ENCODE measurements at regions not wholly inside any gene's neighbourhood (a gene's known extent, or its start where the extent isn't known, plus 50 kb on each side); places are given as distances from the start of the nearest gene placed in this dataset.
"Not testable (repeated sequence)": the region's sequence is repeated elsewhere in the genome, so short reads cannot be mapped to it uniquely, and the experiment has no call there.

- no peak for DNase-seq (ENCODE audit: low read depth in 4 of 4, low spot score in 3 of 4)
Measured at GRCh38 chr13:65631078-65631477, 1599.1 kb downstream of the PCDH9 start.

DNA sequence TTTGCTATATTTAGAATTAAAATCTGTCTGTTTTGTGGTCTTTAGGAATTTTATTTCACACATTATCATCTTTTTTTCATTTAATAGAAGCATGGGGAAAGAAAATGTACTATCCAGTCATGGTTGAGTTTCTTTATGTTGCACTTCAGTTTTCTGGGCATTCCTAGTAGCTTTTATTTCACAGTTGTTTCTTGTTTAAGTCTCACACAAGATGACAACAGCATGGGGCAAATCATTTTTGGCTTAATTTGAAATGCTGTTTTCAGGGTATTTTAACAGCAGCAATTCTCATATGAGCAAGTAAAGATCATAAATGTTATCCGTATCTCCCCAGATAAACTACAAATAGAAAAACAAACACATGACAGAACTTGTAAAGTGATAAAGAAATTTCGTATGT lies 1600.2 kb downstream of the PCDH9 start:
- no peak for DNase-seq (ENCODE audit: low read depth in 4 of 4, low spot score in 3 of 4)

DNA sequence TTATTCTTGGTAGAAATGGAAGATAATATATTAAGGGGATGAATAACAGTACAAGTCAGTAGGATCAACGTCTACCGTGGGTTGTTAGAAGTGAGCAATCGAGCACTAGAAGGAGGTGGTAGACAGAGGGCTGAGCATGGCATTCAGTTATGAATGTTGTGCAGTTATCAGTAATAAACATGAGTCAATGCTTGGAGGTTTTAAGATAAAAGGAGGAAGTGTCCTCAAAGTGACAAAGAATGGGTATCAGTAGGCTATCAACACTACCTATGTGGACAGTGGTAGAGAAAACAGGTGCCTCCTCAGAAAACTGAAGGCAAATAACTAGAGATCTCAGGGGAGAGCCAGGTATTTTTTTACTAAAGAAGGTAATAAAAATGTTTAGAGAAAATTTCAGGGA lies 1607.0 kb downstream of the PCDH9 start:
- DNase-seq (ENCODE audit: low read depth in 4 of 4, low spot score in 3 of 4) = no peak

DNA sequence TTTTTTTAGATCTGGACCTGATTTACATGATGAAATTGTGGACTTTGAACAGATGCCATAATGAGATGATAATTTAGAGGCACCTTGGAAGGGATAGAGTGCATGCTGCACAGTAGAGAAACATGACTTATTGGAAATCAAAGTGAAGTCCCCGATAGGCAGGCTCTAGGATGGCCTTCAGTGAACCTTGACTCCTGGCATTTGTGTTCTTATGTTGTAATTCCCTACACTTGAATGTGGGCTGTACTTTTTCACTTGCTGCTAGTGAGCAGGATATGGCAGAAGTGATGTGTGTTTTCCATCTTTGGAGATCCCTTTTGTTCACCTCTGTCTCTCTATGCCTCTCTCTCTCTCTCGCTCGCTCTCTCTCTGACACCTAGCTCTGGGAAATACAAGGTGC lies 1614.6 kb downstream of the PCDH9 start:
- DNase-seq (ENCODE audit: low read depth in 4 of 4, low spot score in 3 of 4) = no peak

DNA sequence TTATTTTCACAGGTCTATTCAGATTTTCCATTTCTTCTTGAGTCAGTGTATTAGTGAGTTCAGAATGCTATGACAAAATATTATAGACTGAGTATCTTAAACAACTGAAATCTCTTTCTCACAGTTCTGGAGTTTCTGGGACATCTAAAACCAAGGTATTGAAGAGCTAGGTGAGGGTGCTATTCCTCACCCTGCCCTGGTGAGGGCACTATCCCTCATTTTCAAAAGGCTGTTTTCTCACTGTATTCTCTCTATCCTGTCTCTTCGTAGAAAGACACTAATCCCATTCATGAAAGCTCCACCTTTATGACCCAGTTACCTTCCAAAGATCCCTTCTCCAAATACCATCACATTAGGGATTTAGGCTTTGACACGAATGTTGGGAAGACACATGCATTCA lies 1617.1 kb downstream of the PCDH9 start:
- no peak for DNase-seq (ENCODE audit: low read depth in 4 of 4, low spot score in 3 of 4)

- DNase-seq (ENCODE audit: low read depth in 4 of 4, low spot score in 3 of 4) = no peak
Measured at GRCh38 chr13:65609350-65609749, 1620.8 kb downstream of the PCDH9 start.

DNA sequence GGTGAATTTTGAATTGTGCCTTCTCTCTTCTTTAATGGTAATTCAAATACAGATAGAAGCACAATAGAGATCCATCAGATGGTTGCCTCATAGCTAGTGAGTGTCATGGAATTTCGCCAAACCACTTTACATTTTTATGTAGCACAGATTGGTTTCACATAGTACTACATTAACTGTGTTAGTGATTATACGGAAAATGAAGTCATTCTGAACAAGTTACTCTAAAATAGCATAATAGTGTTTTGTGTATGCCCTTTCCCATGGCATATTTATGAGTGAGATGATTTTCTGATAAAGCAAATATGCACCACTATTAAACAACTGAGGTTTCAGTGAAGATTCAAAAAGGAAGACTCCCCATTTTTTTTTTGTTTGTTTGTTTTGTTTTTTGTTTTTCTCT lies 1623.5 kb downstream of the PCDH9 start:
- no peak for DNase-seq (ENCODE audit: low read depth in 4 of 4, low spot score in 3 of 4)

- no peak for DNase-seq (ENCODE audit: low read depth in 4 of 4, low spot score in 3 of 4)
Measured at GRCh38 chr13:65605396-65605795, 1624.7 kb downstream of the PCDH9 start.

GRCh38 chr13:65603160-65603559 lies 1627.0 kb downstream of the PCDH9 start:
- DNase-seq (ENCODE audit: low read depth in 4 of 4, low spot score in 3 of 4) = no peak

- no peak for DNase-seq (ENCODE audit: low read depth in 4 of 4, low spot score in 3 of 4)
Measured at GRCh38 chr13:65601855-65602254, 1628.3 kb downstream of the PCDH9 start.

DNA sequence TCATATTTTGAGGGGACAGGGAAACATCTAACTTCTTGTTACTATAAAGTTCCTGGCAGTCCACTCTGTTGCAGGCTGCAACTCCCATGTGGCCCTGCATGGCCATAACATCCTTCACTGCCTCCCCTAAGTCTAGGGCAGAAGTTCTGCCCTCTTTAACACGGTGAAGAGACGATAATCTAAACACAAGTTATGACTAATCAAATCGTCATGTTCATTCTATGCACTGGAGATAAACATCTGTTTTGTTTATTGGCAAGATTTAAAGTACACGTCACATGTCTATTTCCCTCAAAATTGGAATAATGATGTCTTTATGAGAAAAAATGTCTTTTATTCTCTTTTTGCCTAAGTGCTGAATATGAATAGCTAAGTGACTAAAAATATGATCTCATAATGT lies 1629.4 kb downstream of the PCDH9 start:
- no peak for DNase-seq (ENCODE audit: low read depth in 4 of 4, low spot score in 3 of 4)

DNA sequence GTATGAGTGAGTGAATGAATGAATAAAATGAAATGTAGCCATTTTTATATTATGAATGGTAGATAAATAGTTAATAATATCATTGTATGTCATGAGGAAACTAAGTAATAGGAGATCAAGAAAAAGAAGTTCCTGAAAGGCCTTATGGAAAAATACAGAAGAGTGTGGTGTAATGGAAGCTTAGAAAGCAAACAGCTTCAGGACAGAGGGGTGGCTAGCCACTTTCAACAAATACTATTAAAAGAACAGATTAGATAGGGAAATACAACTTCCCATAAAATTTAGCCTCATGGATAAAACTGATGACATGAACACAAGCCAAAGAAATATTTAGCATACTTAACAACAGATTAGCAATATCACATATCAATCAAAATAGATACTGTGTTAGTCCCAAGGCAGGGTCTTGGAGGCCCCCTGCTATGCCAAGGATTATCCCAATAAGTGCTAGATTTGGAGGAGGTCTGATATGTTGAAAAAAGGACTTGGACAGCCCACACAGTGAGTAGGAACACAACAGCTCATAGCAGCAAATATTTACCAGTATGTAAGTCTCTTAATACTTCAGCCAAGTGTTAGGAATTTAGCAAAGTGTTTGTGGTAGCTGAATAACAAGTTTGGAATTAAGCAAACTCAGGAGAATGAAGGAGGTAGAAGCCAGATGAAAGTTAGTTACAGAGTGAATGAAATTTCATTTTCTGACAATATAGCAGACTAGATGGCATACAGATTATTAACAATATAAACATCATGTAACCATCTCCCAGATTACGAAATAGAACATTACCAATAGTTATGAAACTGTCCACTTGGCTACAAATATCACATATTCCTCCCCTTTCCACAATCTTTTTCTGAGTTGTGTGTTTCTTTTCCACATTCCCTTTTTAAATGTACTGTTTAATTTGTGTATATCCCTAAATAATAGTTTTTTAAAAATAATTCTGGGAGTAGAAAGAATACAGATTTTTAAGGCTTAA lies 1632.0 kb downstream of the PCDH9 start:
- no peak for DNase-seq (ENCODE audit: low read depth in 4 of 4, low spot score in 3 of 4)

GRCh38 chr13:65595916-65596315 lies 1634.2 kb downstream of the PCDH9 start:
- no peak for DNase-seq (ENCODE audit: low read depth in 4 of 4, low spot score in 3 of 4)

DNA sequence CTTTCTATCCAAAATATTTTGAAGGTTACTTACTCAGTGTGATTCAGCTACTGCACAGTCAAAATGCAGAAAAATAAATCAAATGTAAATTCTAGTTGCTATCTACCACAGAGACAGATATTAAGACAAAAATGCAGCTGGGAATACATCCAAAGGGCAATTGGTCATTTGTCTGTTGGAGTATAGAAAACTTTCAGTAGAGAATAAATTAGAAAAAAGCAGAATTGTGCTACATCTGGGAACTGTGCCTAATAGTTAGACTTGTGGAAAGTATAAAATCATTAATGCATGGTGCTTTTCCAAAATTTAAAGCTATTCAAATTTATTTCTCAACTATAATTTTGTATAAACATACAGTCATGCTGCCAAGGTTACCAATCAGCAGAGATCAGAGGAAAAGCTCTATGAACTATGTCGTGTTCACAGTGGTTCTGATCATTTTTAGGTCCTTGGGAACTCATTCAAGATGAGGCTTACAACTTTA lies 1635.8 kb downstream of the PCDH9 start:
- DNase-seq (ENCODE audit: low read depth in 4 of 4, low spot score in 3 of 4) = peak; percentile 12 to 52 (median 24)

GRCh38 chr13:65593298-65593874 lies 1636.8 kb downstream of the PCDH9 start:
- DNase-seq (ENCODE audit: low read depth in 4 of 4, low spot score in 3 of 4) = no peak

GRCh38 chr13:65592731-65593130 lies 1637.4 kb downstream of the PCDH9 start:
- no peak for DNase-seq (ENCODE audit: low read depth in 4 of 4, low spot score in 3 of 4)

GRCh38 chr13:65585346-65585745 lies 1644.8 kb downstream of the PCDH9 start:
- DNase-seq (ENCODE audit: low read depth in 4 of 4, low spot score in 3 of 4) = no peak

- DNase-seq (ENCODE audit: low read depth in 4 of 4, low spot score in 3 of 4) = no peak
Measured at GRCh38 chr13:65584126-65584525, 1646.0 kb downstream of the PCDH9 start.

DNA sequence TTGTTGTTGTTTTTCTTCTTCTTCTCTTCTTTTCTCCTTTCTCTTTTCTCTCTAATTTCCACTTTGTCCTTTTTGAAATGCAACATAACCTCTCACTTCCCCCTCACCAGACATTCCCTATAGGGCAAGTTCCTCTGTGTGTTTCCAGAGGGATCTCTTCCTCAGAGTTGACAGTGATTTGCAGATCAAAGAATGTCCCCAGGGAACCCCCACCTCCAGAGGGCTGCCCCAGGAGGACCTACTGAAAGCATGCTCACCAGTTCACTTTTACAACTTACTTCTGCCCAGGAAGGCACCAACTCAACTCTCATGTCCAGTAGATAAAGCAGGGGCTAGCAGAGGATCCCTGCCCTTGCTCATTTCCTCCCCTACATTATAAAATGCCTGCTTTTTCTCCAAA lies 1648.0 kb downstream of the PCDH9 start:
- no peak for DNase-seq (ENCODE audit: low read depth in 4 of 4, low spot score in 3 of 4)

DNA sequence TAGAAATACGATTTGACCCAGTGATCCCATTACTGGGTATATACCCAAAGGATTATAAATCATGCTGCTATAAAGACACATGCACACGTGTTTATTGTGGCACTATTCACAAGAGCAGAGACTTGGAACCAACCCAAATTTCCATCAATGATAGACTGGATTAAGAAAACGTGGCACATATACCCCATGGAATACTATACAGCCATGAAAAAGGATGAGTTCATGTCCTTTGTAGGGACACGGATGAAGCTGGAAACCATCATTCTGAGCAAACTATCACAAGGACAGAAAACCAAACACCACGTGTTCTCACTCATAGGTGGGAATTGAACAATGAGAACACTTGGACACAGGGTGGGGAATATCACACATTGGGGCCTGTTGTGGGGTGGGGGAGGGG lies 1665.6 kb downstream of the PCDH9 start:
- DNase-seq (ENCODE audit: low read depth in 4 of 4, low spot score in 3 of 4) = not testable (repeated sequence)

GRCh38 chr13:65562305-65562704 lies 1667.8 kb downstream of the PCDH9 start:
- DNase-seq (ENCODE audit: low read depth in 4 of 4, low spot score in 3 of 4) = no peak

DNA sequence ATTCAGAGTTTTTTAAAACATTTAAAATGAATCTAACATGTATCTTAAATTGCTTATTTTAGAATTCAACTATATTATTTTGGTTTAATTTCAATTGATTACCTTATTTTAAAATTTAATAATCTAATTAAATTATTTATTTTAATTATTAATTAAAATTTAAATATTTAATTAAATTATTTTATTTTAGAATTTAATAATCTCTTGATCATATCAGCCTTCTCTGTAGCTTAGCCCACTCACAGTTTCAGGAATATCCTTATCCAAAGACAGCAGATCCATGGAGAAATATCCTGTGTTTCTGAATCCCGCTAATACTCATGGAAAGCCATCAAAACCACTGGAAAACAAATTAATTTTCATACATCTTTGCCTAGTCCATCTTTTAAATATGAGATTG lies 1669.2 kb downstream of the PCDH9 start:
- no peak for DNase-seq (ENCODE audit: low read depth in 4 of 4, low spot score in 3 of 4)

Measured in right renal pelvis (tissue), 4 donors.